EH (cell line): ENCODE measurements at regions not wholly inside any gene's neighbourhood (a gene's known extent, or its start where the extent isn't known, plus 50 kb on each side); places are given as distances from the start of the nearest gene placed in this dataset.

Source experiments
- DNase-seq: peaks from one replicate; pipeline ENCODE4 v3.0.0-alpha.2; 2015; ENCODE audit warnings: low read depth

DNA sequence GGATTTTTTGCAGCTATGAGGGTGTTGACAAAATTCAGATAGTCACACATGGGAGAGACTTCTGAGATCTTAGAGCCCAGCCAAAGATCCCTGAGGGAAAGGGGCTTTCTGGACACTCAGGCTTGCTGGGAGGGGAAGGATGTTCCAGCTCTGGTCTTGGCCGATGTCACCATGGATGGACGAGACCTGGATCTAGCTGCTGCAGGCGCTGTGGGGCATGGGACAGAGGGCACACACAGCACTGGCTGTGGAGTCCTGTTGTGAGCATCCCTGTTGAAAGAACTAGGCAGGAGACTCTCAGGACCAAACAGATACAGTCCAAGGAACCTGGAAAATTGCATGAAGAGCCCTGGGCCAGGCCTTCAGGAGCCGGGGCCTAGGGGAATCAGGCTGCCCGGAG, 80.1 kb upstream of the SDK2 start:
- DNase-seq: no peak

DNA sequence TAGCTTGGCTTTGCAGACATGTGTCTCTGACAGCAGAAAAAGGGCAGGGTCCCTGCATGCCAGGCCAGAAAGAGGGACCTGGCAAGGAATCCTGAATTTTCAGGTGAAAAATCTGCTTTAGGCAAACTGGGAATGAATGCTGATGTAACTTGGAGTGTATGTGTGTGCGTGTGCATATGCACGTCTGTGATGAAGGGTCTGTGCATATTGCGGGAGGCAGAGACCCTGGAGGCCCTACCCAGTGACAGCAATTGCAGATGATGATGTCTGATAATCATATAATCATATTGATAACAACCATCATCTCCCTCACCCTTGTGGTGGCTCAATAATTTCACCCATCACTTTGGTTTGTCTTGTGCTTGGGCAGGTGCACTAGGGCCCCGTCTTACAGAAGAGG, 80.7 kb upstream of the SDK2 start:
- no peak for DNase-seq

DNA sequence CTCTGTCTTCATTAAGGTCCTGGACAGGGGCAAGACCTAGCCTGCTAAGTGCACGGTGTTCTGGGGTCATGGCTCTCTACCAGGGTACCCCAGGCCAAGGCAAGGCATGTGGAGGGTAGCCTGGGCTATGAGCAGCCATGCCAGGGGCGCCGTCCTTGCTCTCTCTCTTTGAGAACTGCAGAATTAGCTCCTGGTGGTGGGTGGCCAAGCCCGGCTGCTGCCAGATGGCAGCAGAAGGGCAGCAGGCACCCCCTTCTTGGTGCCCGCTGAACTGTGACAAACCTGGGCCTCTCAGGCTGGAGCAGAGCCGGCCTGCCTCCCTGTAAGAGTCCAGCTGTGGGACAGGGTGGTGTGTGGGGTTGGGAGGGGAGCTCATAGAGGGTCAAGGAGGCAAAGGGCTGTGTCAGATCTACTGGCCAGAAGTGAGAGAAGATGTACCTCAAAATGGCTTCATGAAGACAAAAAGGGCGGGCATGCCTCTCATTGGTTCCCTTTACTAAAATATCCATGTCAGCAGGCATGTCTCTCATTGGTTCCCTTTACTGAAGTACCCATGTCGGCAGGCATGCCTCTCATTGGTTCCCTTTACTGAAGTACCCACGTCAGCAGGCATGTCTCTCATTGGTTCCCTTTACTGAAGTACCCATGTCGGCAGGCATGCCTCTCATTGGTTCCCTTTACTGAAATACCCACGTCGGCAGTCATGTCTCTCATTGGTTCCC, 81.7 kb upstream of the SDK2 start:
- no peak for DNase-seq

DNA sequence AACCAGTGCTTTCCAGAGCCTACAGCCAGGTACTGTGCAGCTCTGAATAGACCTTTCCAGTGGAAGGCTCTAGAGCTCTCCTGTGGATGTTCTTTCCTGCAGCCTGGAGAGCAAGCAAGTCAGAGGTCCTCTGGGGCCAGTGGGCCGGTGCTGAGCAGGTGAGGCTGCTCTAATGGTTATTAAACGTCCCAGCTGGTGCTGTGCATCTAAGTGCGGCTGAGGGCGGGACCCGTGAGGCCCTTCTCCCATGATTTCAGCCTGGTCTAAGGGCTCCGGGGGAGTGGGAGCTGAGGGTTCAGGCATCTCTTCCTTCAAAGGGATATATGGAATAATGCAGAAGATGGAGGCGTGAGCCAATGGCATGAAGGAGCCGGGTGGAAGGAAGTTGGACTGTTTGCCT, 83.7 kb upstream of the SDK2 start:
- no peak for DNase-seq

DNA sequence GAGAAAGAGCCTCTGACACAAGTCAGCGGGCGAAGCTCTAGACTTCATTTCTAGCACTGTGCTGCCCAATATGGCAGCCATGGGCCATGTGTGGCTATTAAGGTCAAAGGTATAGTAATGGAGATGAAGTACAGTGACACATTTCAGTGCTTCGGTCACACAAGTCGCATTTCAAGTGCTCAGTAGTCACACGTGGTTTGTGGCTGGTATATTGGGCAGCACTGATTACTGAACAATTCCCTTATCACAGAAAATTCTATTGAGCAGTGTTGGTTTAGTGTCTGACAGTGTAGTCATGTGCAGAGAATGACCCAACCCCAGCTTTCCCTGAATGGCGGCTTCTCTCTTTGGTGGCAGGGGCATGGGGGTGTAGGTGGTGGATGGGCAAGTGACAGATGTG, 84.9 kb upstream of the SDK2 start:
- DNase-seq: no peak

DNA sequence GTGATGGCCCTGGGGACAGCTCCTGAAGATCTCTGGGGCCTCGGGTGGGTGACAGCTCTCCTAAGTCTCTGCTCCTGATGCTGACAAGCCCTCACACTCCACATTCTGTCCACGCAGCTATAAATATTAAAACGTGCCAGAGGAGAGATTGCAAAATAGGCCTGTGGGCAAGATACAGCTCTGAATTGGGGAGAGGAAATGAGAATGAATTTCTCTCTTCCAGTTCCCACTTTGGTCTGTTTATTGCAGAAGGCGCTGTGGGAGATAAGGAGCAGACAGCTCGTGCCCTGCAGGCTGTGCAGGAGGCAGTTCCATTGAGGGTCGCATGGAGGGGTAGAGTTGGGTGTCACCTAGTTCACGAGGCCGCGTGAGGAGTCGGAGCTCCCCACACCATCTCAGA, 87.5 kb upstream of the SDK2 start:
- DNase-seq: no peak

DNA sequence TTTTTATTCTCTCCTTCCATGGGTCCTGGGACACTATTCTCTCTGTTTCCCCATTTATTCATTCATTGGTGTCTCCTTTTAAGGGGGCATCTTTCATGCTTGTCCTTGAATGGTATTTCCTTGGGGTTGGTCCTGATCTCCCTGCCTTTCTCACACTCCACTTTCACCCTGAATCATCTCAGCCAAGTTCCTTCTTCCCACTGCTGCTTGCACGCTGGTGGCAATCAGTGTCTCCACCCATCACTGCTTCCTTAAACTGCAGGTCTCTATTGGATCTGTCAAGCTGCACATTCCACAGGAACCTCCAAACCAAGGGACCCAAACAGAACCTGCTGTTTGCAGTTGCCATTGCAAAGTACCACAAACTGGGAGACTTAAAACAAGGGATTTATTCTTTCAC, 89.3 kb upstream of the SDK2 start:
- no peak for DNase-seq

DNA sequence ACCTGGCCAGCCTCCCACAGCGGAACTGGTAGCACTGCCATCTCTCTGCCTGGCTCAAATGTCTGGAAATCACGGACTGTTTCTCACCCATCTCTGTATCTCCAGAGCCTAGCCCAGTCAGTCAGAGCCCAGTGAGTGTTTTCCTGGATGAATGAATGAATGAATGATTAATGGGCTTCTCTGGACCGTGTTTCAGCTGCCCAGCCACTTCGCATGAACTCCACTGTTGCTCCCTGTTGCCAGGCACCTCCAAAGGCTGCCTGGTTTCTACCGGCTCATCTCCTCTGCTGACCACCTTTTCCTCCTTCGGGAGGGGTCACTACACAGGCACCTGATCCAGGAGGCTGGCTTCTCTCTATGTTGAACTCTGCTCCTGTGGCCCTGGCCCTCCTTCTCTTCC, 91.0 kb upstream of the SDK2 start:
- no peak for DNase-seq

- DNase-seq: no peak
Measured at GRCh38 chr17:73738751-73739575, 94.7 kb upstream of the SDK2 start.

DNA sequence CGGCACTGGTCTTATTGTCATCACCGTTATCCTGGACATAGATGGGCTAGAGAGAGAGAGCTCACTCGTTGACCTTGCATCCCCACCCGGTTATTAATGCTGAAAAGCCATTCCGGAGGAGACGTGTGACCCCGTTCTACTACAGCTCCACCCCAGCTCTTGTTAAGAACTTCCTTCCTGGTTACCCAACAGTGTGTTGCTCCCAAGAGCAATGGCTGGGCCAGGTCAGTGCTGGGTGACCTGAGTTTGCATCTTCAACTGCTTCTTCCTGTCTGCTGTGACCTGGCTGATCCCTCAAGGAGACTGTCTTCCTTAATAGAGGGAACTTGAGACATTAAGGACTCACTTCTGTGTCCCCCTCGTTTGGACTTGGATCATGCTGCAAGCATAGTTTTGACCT, 96.1 kb upstream of the SDK2 start:
- no peak for DNase-seq

GRCh38 chr17:73742948-73743381, 98.7 kb upstream of the SDK2 start:
- no peak for DNase-seq

DNA sequence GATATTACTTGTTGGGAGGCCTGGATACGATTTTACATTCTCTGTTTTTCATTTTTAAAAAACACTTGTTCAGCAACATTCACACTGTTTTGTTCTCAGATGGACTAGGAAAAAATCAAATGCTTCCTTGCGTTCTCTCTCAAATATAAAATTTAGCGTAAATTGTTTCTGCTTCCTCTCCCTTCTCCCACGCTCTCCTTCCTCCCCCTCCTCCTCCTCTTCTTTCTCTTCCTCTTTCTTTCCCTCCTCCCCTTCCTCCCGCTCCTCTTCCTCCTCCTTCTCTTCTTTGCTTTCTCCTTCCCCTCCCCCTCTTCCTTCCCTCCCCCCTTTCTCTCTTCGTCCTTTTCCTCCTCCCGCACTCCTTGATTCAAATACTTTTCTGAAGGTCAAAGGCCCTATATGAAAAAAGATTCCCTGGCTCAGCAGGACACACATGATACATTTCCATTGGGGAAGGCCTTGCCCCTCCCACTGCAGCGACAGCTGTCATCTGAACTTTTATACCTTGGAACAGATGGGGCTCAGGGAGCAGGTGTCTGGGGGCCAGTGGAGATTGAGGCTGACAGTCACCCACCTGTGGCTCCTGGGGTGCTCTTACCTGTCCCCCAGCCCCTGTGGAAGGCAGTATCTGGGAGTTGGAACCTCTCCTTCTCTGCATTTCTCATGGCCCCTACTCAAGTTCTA, 99.4 kb upstream of the SDK2 start:
- no peak for DNase-seq

- no peak for DNase-seq
Measured at GRCh38 chr17:73744411-73744810, 100.2 kb upstream of the SDK2 start.

- DNase-seq: no peak
Measured at GRCh38 chr17:73746314-73747073, 102.2 kb upstream of the SDK2 start.

- DNase-seq: no peak
Measured at GRCh38 chr17:73747221-73748002, 103.2 kb upstream of the SDK2 start.

DNA sequence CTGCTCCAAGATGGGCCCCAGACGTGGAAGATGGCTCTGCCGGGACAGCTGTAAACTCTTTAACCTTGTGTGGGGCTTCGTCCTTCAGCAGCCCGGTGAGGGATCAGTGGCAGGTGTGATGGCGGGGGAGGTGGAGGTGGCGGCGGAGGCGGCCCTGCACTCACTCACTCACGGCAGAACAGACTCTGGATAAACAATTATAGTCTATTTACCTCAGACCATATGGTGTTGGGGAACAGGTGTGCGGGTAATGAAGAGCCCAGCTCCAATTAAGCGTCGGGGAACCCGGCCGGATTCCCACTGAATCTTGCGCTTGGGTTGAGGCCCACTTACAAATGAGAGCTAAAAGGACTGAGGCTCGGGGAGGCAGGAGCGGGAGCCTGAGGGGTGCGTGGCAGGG, 104.3 kb upstream of the SDK2 start:
- no peak for DNase-seq

DNA sequence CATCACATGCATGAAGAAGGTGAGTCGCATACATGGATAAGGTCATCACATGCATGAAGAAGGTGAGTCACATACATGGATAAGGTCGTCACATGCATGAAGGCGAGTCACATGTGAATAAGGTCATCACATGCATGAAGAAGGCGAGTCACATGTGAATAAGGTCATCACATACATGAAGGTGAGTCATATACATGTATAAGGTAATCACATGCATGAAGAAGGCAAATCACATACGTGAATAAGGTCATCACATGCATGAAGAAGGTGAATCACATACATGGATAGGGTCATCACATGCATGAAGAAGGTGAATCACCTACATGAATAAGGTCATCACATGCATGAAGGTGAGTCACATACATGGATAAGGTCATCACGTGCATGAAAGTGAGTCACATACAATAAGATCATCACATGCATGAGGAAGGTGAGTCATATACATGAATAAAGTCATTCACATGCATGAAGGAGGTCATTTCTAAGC, 105.1 kb upstream of the SDK2 start:
- DNase-seq: no peak

GRCh38 chr17:73749928-73750605, 105.8 kb upstream of the SDK2 start:
- DNase-seq: no peak

DNA sequence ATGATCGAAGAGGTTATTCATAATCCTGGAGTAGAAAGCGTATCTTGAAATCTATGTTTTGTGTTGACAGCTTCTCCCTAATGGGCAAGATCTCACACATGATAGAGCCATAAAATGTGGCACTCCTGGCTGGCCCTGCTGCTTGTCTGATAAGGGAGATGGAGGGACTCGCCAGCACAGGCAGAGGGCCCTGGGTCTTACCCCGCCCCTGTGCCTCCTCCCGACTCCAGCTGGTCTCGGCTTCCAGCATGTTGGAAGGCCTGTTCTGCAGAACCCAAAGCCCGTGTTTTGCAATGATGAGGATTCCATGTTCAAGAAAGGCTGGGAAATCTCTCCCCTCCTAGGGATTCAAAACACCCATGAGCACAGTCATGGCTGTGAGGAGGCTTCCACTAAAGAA, 106.7 kb upstream of the SDK2 start:
- DNase-seq: no peak

- DNase-seq: no peak
Measured at GRCh38 chr17:73753751-73754496, 109.7 kb upstream of the SDK2 start.
